Ammon's horn (tissue), 1 donor: ENCODE measurements at regions not wholly inside any gene's neighbourhood (a gene's known extent, or its start where the extent isn't known, plus 50 kb on each side); places are given as distances from the start of the nearest gene placed in this dataset.
A peak's percentile ranks its signal among the peaks of the same experiment; 100 is the strongest.

ENCODE experiments used
- DNase-seq: peaks from one replicate; pipeline ENCODE4 v3.0.0-alpha.2; 2016; ENCODE audit warnings: low spot score

DNA sequence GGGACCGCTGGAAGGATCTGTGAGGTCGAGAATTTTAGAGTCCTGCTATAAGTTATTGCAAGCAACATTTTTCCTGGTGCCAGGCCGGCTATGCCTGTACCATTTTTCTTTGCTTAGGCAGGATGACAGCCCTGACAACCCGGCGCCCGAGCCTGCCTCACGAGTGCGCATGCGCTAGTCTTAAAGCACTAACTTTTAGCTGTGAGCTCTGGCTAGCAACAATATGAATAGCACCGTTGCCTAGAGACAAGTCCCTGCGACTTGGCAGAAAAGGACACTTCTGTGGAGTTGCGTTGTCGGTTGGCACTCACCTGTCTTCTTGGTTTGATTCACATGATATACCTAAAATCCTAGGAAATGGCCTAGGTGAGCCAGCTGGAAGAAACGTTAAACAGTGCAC, 663.4 kb upstream of the TSPY4 start:
- peak; percentile 24 for DNase-seq

DNA sequence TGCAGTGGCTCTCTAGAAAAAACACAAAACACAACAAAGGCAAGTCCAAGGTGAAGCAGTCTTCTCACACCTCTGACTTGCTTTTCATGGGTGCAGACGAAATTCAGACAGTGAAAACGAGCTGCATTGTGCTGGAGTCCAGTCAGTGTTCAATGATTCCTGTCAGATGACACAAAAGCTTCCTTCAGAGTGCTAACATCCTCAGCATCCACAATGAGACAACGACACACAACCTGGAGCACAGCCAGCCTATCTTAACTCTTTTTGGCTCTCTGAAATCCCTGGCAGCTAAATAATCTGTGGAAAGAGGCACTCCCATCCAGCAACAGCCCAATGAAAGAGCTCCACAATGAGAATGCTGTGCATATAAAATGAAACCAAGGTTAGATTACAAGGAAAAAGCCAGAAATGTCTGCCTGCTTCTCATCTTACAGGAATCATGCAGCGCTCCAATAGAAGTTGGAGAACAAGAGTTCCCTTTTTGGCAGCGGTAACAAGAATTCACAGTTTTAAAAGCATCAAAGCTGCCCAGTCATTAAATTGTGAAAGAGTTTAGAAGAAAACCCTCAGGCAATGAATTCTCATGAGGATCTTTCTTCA, 659.8 kb upstream of the TSPY4 start:
- DNase-seq = peak; percentile 43

DNA sequence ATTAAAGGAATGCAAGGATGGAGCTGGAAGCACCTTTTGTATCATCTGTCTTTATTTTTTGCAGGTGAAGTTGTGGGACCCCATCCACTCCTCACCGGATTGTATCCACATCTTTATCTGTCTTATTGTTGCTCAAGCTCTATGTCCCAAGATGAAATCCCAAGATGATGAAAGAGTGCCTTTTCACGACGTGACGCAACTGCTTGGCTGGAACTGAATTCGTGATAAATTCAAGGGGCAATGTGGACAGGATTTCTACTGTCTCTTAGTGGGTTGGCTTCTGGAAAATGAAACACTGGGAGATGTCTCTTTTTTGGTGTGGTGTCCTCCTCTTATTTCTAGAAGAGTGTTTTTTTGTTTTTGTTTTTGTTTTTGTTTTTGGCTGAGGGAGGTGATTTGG, 650.1 kb upstream of the TSPY4 start:
- DNase-seq = no peak

DNA sequence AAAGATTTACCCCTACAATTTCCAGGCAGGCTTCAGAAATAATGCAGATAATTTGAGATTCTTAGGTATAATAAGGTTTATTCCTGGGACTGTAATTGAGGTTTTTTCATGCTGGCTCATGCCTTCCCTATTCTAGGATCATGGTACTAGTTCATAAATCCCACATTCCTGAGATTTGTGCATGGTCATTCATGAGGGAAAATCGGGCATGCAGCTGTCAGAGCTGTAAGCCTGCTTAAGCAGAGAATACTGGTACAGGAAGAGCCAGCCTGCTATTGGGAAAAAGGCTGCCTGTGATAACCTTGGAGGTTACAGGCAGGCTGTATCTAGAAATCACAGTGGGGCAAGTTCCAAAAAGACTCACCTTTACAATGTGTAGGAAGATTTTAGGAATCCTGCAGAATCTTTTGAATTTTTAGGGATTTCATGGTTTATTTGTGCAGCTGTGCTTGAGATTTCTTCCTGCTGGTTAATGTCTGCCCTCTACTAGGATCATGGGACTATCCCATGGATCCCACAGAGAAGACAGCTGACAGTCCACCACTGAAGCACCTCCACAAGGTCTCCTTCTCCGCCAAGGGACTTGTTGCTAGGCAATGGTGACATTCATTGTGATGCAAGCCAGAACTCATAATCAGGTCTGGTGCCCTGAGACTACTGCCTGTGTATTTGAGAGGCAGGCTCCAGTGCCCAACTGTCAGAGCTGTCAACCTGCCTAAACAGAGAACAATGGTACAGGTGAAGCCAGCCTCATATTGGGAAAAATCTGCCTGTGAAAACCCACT, 646.2 kb upstream of the TSPY4 start:
- DNase-seq = no peak

DNA sequence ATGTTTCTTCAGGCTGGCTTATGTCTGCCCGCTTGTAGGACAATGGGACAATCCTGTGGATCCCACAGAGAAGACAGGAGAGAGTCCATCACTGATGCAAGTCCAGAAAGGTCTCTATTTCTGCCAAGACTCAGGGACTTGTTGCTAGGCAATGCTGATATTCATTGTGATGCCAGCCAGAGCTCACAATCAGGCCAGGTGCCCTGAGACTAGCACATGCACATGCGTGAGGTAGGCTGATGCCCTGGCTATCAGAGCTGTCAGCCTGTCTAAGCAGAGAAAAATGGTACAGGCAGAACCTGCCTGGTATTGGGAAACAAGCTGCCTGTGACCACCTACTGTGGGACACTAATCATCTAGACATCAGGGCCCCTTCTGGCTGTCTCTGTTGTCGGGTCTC, 638.7 kb upstream of the TSPY4 start:
- DNase-seq = no peak

DNA sequence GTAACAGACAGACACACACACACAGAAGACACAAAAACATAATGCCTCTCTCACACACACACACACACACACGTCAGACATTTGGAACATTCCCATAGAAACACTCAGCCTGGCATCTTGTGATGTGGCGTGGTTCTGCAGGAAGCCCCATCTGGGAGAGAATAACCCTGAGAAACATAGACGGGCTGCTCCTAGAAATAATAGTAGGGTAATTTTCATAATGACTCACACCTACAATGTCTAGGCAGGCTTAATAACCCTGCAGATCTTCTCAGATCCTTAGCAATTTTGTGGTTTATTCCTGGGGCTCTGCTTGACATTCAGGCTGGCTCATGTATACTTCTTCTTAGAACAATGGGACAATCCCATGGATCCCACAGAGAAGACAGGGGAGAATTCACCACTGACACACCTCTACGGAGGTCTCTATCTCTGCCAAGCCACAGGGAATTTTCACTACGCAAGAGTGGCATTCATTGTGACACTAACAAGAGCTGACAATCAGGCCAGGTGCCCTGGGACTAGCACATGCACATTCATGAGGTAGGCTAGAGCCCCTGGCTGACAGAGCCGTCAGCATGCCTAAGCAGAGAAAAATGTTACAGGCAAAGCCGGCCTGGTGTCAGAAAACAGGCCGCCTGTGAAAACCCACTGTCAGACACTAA, 631.5 kb upstream of the TSPY4 start:
- peak; percentile 2 for DNase-seq

DNA sequence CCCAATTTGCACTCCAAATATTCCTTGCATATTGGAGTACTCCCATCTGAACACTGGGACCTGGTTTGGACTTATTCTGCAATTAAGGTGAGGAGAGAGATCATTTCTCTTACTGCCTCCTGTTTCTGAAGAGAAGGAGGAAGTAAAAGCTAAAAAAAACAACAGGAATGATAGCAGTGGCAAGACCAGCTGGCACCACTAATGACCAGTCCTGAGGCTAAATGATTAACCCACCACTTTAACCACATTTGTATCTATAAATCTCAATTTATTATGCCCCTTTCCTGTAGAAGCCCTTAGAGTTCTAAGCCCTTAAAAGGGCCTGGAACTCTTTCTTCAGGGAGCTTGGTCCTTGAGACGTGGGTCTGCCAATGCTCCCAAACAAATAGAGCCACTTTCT, 625.0 kb upstream of the TSPY4 start:
- DNase-seq = no peak

DNA sequence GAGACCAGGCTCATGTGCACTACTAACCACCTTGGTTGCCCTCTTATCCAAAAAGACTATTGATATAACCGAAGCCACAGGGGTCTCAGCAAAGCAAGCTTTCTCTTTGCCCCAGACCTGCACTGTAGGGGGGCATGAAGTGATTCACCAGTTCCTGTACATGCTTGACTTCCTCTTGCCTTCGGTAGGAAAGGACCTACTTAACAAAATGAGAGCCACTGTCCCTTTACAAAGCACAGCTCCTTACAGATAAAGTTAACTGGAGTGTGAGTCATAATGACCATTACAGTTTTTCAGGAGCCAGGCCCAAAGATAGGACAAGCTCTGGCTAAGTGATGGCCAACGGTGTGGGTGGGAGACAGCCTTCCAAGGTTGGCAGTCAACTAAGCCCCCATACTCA, 622.0 kb upstream of the TSPY4 start:
- DNase-seq = no peak

DNA sequence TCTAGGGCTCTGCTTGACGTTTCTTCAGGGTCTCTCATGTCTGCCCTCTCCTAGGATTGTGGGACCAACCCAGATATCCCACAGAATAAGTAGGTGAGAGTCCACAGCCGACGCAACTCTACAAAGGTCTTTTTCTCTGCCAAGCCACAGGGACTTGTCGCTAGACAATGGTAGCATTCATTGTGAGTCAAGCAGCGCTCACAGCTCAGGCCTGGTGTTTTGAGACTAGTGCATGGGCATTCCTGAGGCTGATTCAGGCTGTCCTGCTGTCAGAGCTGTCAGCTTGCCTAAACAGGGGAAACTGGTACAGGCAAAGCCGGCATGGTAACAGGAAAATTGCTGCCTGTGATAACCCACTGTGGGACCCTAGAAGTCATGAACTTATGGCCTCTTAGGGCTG, 610.6 kb upstream of the TSPY4 start:
- DNase-seq = peak; percentile 52

DNA sequence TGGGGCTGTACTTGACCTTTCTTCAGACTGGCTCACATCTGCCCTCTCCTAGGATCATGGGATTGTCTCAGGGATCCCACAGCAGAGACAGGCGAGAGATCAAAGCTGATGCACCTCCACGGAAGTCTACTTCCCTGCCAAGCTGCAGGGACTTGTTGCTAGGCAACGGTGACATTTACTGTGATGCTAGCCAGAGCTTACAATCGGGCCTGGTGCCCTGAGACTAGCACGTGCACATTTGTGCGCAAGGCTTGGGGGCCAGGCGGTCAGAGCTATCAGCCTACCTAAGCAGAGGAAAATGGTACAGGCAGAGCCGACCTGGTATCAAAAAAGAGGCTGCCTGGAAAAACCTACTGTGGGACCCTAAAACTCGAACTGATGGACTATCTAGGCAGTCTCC, 607.3 kb upstream of the TSPY4 start:
- DNase-seq = no peak

DNA sequence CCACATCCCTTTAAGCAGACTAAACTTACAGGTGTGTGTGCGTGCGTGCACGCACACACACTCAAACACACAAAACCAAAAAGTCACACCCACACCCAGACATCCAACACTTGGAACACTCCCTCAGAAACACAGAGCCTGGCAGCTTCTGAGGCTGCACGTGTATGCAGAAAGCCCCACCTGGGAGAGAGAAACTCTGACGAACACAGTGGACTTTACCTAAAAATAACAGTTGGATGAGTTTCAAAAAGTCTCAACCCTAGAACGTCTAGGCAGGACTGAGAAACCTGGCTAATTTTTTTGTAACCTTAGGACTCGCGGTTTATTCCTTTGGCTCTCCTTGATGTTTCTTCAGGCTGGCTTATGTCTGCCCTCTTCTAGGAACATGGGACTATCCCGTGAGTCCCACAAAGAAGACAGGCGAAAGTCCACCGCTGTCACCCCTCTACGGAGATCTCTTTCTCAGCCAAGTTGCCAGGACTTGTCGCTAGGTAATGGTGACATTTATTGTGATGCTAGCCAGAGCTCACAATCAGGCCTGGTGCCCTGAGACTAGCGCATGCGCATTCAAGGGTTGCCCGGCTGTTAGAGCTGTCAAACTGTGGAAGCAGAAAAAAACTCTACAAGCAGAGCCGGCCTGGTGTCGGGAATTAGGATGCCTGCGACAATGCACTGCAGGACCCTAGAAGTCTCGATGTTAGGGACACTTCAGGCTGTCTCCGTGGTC, 595.8 kb upstream of the TSPY4 start:
- no peak for DNase-seq

DNA sequence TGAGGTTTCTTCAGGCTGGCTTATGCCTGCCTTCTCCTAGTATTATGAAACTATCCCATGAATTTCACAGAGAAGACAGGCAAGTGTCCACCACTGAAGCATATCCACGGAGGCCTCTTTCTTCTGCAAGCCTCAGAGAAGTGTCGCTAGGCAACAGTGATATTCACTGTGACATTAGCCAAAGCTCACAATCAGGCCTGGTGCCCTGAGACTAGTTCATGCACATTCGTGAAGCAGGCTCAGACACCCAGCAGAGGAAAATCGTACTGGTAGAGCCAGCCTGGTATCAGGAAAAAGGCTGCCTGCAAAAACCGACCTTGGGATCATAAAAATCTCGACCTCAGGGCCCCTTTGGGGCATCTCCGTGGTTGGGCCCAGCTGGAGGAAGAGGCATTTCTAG, 573.1 kb upstream of the TSPY4 start:
- peak; percentile 1 for DNase-seq

DNA sequence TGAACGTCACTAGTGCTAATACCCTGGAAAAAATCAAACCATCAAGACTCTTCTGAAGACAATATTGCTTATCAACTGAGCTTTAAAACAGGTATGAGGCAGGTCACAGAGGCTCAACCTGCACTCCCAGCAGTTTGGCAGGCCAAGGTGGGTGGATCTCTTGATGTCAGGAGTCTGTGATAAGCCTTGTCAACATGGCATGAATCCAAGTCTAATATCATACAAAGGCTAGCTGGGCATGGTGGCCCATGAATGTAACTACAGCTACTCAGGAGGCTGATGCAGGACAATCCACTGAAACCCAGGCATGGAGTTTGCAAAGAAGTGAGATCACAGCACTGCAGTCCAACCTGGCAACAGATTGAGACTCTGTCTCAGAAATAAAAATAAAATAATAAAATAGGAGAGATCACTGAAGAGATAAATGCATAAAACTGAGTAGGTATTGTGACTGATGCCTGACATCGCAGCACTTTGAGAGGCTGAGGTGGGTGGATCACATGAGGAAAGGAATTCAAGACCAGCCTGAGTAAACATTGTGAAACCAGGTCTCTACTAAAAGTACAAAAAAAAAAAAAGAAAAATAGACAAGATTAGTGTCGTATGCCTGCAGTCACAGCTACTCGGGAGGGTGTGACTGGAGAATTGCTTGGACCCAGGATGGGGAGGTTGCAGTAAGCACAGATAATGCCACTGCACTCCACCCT, 555.9 kb upstream of the TSPY4 start:
- DNase-seq = no peak

DNA sequence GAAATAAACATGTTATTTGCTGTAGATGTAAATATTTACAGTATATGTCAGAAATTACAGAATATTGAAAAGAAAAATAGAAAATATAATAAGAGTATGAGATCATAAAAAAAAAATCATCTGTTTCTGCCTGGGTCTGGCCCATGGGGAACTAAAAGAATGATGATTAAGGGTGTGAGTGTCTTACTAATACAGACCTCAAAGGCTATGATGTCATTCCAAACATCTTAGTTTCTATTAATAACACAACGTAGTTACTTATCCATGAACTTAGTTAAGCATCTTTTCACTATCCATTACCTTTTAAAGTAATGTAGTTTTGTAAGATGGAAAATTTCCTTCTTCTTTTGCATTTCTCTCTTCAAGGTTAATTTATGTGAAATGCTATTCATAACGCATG, 542.7 kb upstream of the TSPY4 start:
- DNase-seq = no peak

DNA sequence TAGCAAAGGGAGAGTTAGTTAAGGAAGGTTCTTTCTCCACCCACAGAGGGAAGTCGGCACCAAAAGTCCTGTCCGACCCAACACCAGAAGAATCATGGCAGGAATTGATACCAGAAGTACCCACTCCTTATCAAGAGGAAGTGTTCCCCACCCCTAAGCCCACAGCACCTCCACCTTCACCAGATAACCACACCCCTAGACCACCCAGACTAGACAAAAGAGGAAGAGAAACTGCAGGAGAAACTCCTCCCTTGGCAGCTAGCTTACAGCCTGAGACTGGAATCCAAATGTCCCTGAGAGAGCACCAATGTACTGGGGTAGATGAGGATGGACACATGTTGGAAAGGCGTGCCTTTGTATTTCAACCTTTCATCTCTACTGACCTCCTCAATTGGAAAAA, 532.9 kb upstream of the TSPY4 start:
- no peak for DNase-seq

DNA sequence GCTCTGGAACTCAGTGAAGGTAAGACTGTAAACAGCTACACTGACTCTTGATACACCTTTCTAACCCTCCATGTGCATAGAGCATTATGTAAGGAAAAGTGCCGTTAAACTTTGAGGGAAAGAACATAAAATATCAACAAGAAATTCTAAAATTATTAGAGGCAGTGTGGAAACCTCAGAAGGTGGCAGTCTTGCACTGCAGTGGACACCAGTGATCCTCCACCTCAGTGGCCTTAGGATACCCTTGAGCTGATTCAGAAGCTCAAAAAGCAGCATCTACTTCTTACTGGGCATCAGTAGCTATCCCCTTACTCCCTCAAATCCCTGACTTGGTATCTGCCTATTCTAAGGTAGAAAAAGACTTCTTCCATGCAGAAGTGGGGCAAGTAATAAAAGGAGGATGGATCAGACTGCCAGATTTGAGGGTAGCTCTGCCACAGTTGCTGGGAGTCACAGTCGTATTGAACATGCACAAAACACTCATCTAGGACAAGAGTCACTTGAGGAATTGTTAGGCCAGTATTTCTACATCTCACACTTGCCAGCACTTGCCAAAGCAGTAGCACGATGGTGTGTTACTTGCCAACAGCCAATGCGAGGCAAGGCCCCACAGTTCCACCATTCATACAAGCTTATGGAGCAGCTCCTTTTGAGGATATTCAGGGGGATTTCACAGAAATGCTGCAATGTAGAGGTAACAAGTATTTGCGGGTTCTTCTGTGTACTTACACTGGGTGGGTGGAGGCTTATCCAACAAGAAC, 529.4 kb upstream of the TSPY4 start:
- DNase-seq = peak; percentile 2

DNA sequence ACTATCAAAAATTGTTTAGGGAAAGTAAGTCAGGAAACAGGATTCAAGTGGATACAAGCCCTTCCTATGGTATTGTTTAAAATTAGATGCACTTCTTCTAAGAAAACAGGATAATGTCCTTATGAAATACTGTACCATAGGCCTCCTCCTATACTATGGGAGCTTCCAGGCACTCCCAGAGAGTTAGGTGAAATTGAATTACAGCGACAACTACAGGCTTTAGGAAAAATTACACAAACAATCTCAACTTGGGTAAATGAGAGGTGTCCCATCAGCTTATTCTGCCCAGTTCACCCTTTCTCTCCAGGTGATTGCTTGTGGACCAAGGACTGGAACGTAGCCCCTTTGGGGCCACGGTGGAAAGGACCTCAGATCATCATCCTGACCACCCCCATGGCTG, 528.7 kb upstream of the TSPY4 start:
- no peak for DNase-seq

DNA sequence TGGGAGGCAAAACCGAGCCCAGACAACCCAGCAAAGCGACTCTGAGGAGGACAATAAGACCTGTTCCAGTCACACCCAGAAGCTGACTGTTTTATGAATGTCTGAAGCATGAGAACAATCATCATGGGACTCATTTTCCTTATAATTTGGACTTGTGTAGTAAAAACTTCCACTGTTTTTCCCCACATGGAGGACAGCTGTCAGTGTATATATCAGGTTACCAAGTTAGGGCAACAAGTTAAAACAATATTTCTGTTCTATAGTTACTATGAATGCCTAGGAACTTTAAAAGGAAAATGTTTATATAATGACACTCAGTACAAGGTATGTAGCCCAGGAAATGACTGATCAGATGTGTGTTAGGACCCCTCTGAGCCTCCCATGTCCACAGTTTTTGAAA, 528.2 kb upstream of the TSPY4 start:
- no peak for DNase-seq

DNA sequence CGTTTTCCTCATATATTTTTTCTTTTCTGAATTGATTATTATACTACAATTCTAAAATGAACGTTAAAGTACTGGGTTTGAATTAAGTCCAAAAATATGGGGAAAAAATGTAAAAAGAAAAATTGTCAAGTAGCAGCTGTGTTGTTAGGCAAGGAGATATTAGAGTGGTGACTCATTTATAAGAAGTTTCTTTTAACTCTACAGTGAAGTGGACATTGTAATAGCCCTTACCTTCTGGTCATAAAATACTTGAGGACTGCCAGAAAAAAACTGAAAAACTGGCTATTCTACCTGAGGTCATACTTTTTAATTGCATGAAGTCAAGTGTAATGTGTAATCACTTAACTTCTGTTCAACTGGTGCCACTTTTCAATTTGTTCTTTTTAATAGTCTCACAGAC, 523.1 kb upstream of the TSPY4 start:
- DNase-seq = no peak

DNA sequence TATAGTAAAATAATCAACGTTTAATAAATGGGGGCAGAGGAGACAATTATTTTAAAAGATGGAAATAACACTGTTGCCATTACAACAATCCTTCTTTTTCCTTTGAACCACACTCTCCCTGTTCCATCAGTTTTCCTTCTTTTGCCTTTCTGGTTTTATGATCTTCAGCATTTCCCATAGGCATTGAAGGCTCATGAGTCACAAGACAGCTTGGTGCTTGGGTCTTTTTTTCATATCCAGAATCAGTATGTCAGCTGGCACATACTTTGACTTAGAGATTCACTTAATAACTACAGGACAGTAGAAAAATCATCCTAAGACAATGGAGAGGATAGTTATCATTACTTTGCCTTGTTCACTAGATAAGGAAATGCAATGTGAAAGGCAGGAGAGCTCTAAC, 521.6 kb upstream of the TSPY4 start:
- DNase-seq = no peak

DNA sequence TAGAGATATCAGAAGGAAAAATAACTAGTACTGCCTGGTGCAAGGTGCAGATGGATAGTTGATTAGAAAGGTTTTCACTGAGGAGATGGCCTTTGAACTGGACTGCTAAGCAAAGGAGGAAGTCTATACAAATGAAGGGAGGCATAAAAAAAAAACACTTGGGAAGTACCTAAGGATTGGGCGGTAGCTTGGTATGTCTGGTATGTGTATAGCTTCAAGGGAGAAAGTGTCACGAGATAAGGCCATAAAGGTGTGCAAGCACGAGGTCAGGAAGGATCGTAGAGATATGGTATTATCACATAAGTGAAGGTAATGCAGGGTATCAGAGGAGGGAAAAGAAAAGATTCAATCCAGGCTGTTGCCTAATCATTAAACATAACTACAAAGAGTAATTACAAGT, 517.2 kb upstream of the TSPY4 start:
- DNase-seq = no peak
